ENCODE measurements at regions not wholly inside any gene's neighbourhood (a gene's known extent, or its start where the extent isn't known, plus 50 kb on each side); places are given as distances from the start of the nearest gene placed in this dataset.

GRCh38 chr13:31499274-31499673 is 240.1 kb upstream of the RXFP2 start:
- no peak overlapping the region for H3K27ac Mint-ChIP-seq
- Histone ChIP-seq H2AFZ (replicated peaks) (no peak overlapping the region), H3K9me3 (ENCODE audit: low read depth) (no peaks in the 10 kb centered on the region), H3K36me3 (no peaks in the 10 kb centered on the region), H3K4me2 (no peak overlapping the region), H3K4me3 (no peak overlapping the region), H3K27ac (no peak overlapping the region), H3K27me3 (no peaks in the 10 kb centered on the region), H3K9ac (no peak overlapping the region), H3K4me1 (no peaks in the 10 kb centered on the region), H3K79me2 (ENCODE audit: low read depth) (no peaks in the 10 kb centered on the region), H3F3A (ENCODE audit: low read depth) (no peaks in the 10 kb centered on the region), H4K20me1 (ENCODE audit: low read depth) (no peaks in the 10 kb centered on the region)
- TF ChIP-seq EZH2 (IDR thresholded peaks at IDR 0.05) (no peak), EZH2phosphoT487 (IDR thresholded peaks at IDR 0.05) (no peak), CTCF (IDR thresholded peaks at IDR 0.05) (no peak)
- peaks cover 2% of the 10 kb centered on the region for H3K27me3 Mint-ChIP-seq (ENCODE audit: insufficient read depth, low read depth)
- H3K4me1 Mint-ChIP-seq = no peaks in the 10 kb centered on the region
- no peaks in the 10 kb centered on the region for H3K36me3 Mint-ChIP-seq
- peaks cover 16% of the 10 kb centered on the region for H3K9me3 Mint-ChIP-seq
- H3K4me3 Mint-ChIP-seq = no peak overlapping the region
- no peak for DNase-seq (ENCODE audit: low spot score)

GRCh38 chr13:31503626-31504025 is 235.7 kb upstream of the RXFP2 start:
- no peak overlapping the region for H3K4me3 ChIP-seq
- H3K36me3 Mint-ChIP-seq = no peaks in the 10 kb centered on the region
- DNase-seq (ENCODE audit: low spot score) = no peak
- H3K27ac ChIP-seq = no peak overlapping the region
- no peaks in the 10 kb centered on the region for H3K4me1 Mint-ChIP-seq
- no peaks in the 10 kb centered on the region for H3K9me3 ChIP-seq (ENCODE audit: low read depth)
- H3K36me3 ChIP-seq = no peaks in the 10 kb centered on the region
- TF ChIP-seq CTCF (IDR thresholded peaks at IDR 0.05) (no peak), EZH2phosphoT487 (IDR thresholded peaks at IDR 0.05) (no peak), EZH2 (IDR thresholded peaks at IDR 0.05) (no peak)
- H3K9me3 Mint-ChIP-seq = peaks cover 5% of the 10 kb centered on the region
- no peaks in the 10 kb centered on the region for H3K4me1 ChIP-seq
- no peak overlapping the region for H3K9ac ChIP-seq
- H3K4me3 Mint-ChIP-seq = no peak overlapping the region
- H4K20me1 ChIP-seq (ENCODE audit: low read depth) = no peaks in the 10 kb centered on the region
- H3K27ac Mint-ChIP-seq = no peak overlapping the region
- H3F3A ChIP-seq (ENCODE audit: low read depth) = no peaks in the 10 kb centered on the region
- no peak overlapping the region for H3K4me2 ChIP-seq
- no peaks in the 10 kb centered on the region for H3K27me3 ChIP-seq
- no peaks in the 10 kb centered on the region for H3K79me2 ChIP-seq (ENCODE audit: low read depth)
- no peak overlapping the region for H2AFZ ChIP-seq (replicated peaks)
- peaks cover 2% of the 10 kb centered on the region for H3K27me3 Mint-ChIP-seq (ENCODE audit: insufficient read depth, low read depth)

GRCh38 chr13:31504918-31505317 is 234.4 kb upstream of the RXFP2 start:
- no peaks in the 10 kb centered on the region for H3F3A ChIP-seq (ENCODE audit: low read depth)
- no peak overlapping the region for H3K27ac Mint-ChIP-seq
- no peak overlapping the region for H3K9ac ChIP-seq
- no peak for TF ChIP-seq CTCF (IDR thresholded peaks at IDR 0.05)
- TF ChIP-seq EZH2 (IDR thresholded peaks at IDR 0.05) = no peak
- no peak for TF ChIP-seq EZH2phosphoT487 (IDR thresholded peaks at IDR 0.05)
- no peak overlapping the region for H3K4me3 Mint-ChIP-seq
- H3K79me2 ChIP-seq (ENCODE audit: low read depth) = no peaks in the 10 kb centered on the region
- no peaks in the 10 kb centered on the region for H3K4me1 ChIP-seq
- H3K4me1 Mint-ChIP-seq = no peaks in the 10 kb centered on the region
- H3K27ac ChIP-seq = no peak overlapping the region
- H3K9me3 Mint-ChIP-seq = no peaks in the 10 kb centered on the region
- no peaks in the 10 kb centered on the region for H3K36me3 ChIP-seq
- no peak overlapping the region for H2AFZ ChIP-seq (replicated peaks)
- no peaks in the 10 kb centered on the region for H3K27me3 ChIP-seq
- DNase-seq (ENCODE audit: low spot score) = no peak
- no peaks in the 10 kb centered on the region for H4K20me1 ChIP-seq (ENCODE audit: low read depth)
- H3K4me3 ChIP-seq = no peak overlapping the region
- H3K36me3 Mint-ChIP-seq = no peaks in the 10 kb centered on the region
- no peak overlapping the region for H3K4me2 ChIP-seq
- no peaks in the 10 kb centered on the region for H3K9me3 ChIP-seq (ENCODE audit: low read depth)
- no peaks in the 10 kb centered on the region for H3K27me3 Mint-ChIP-seq (ENCODE audit: insufficient read depth, low read depth)

- Mint-ChIP-seq H3K4me3 (no peak overlapping the region), H3K27ac (no peak overlapping the region)
- H3K27me3 ChIP-seq = no peaks in the 10 kb centered on the region
These were observed 227.0 kb upstream of the RXFP2 start for GRCh38 chr13:31512331-31512730.

More at GRCh38 chr13:31512331-31512730, 227.0 kb upstream of the RXFP2 start:
- Histone ChIP-seq H3K4me3 (no peak overlapping the region), H3K36me3 (no peaks in the 10 kb centered on the region), H4K20me1 (ENCODE audit: low read depth) (no peaks in the 10 kb centered on the region), H3K4me2 (no peak overlapping the region), H2AFZ (replicated peaks) (no peak overlapping the region), H3K4me1 (no peaks in the 10 kb centered on the region), H3K79me2 (ENCODE audit: low read depth) (no peaks in the 10 kb centered on the region), H3F3A (ENCODE audit: low read depth) (no peaks in the 10 kb centered on the region), H3K9me3 (ENCODE audit: low read depth) (no peaks in the 10 kb centered on the region), H3K27ac (no peak overlapping the region), H3K9ac (no peak overlapping the region)
- no peaks in the 10 kb centered on the region for H3K27me3 Mint-ChIP-seq (ENCODE audit: insufficient read depth, low read depth)
- TF ChIP-seq EZH2 (IDR thresholded peaks at IDR 0.05) (no peak), CTCF (IDR thresholded peaks at IDR 0.05) (no peak), EZH2phosphoT487 (IDR thresholded peaks at IDR 0.05) (no peak)
- no peak for DNase-seq (ENCODE audit: low spot score)
- no peaks in the 10 kb centered on the region for H3K9me3 Mint-ChIP-seq
- H3K36me3 Mint-ChIP-seq = no peaks in the 10 kb centered on the region
- H3K4me1 Mint-ChIP-seq = no peaks in the 10 kb centered on the region

Data from neural progenitor cell (in vitro differentiated cells).